GM18868 (cell line): ENCODE measurements at regions not wholly inside any gene's neighbourhood (a gene's known extent, or its start where the extent isn't known, plus 50 kb on each side); places are given as distances from the start of the nearest gene placed in this dataset.
A peak's percentile ranks its signal among the peaks of the same experiment; 100 is the strongest.

Experiments
- ATAC-seq: cut with Tn5 transposase; IDR thresholded peaks from one replicate; pipeline ENCODE4 v1.9.1; 2021; ENCODE audit warnings: mild to moderate bottlenecking, moderate library complexity; ENCODE audit not compliant: unreplicated experiment

GRCh38 chr9:120138955-120139354 is 441.0 kb downstream of the CDK5RAP2 start:
- ATAC-seq, result no peak

GRCh38 chr9:120137186-120137840 is 442.7 kb downstream of the CDK5RAP2 start:
- ATAC-seq, result no peak

GRCh38 chr9:120136696-120137095 is 443.3 kb downstream of the CDK5RAP2 start:
- ATAC-seq, result no peak

GRCh38 chr9:120117081-120117480 is 462.9 kb downstream of the CDK5RAP2 start:
- ATAC-seq, result no peak

GRCh38 chr9:120110520-120110919 is 469.4 kb downstream of the CDK5RAP2 start:
- ATAC-seq, result no peak

- ATAC-seq, result peak; percentile 55
Observed at GRCh38 chr9:120109242-120109641, 470.7 kb downstream of the CDK5RAP2 start.

GRCh38 chr9:120107138-120107537 is 472.8 kb downstream of the CDK5RAP2 start:
- ATAC-seq, result no peak

- ATAC-seq, result no peak
Observed at GRCh38 chr9:120104771-120105170, 475.2 kb downstream of the CDK5RAP2 start.

GRCh38 chr9:120100595-120100994 is 479.4 kb downstream of the CDK5RAP2 start:
- ATAC-seq, result no peak

- ATAC-seq, result no peak
Observed at GRCh38 chr9:120099065-120099464, 480.9 kb downstream of the CDK5RAP2 start.

GRCh38 chr9:120098584-120098983 is 481.4 kb downstream of the CDK5RAP2 start:
- ATAC-seq, result no peak

- no peak for ATAC-seq
Observed at GRCh38 chr9:120091206-120091605, 488.8 kb downstream of the CDK5RAP2 start.

GRCh38 chr9:120080849-120081248 is 499.1 kb downstream of the CDK5RAP2 start:
- ATAC-seq, result no peak

GRCh38 chr9:120078112-120078511 is 501.9 kb downstream of the CDK5RAP2 start:
- no peak for ATAC-seq

GRCh38 chr9:120071760-120072159 is 508.2 kb downstream of the CDK5RAP2 start:
- no peak for ATAC-seq

GRCh38 chr9:120066315-120066714 is 513.7 kb downstream of the CDK5RAP2 start:
- no peak for ATAC-seq

- no peak for ATAC-seq
Observed at GRCh38 chr9:120065151-120065550, 514.8 kb downstream of the CDK5RAP2 start.

- ATAC-seq, result no peak
Observed at GRCh38 chr9:120045011-120045410, 535.0 kb downstream of the CDK5RAP2 start.

GRCh38 chr9:120043448-120043847 is 536.5 kb downstream of the CDK5RAP2 start:
- no peak for ATAC-seq

GRCh38 chr9:120040896-120041295 is 539.1 kb downstream of the CDK5RAP2 start:
- no peak for ATAC-seq

- ATAC-seq, result no peak
Observed at GRCh38 chr9:120038342-120038741, 541.6 kb downstream of the CDK5RAP2 start.

- no peak for ATAC-seq
Observed at GRCh38 chr9:120032639-120033038, 547.3 kb downstream of the CDK5RAP2 start.

- no peak for ATAC-seq
Observed at GRCh38 chr9:120030847-120031246, 549.1 kb downstream of the CDK5RAP2 start.
